GM12875 (cell line): ENCODE measurements at regions not wholly inside any gene's neighbourhood (a gene's known extent, or its start where the extent isn't known, plus 50 kb on each side); places are given as distances from the start of the nearest gene placed in this dataset.

ENCODE experiments used
- H3K4me3 ChIP-seq: one replicate; pipeline ENCODE4 v1.5.1; 2011; ENCODE audit warnings: low read depth, low read length, control low read depth
- TF ChIP-seq, protein P1 (sequence below): IDR thresholded peaks from 2 replicates; pipeline ENCODE4 v1.5.1; 2011; ENCODE audit warnings: low read depth, mild to moderate bottlenecking, control low read depth, inconsistent platforms, low read length, moderate library complexity, borderline replicate concordance; ENCODE audit not compliant: insufficient read depth

DNA sequence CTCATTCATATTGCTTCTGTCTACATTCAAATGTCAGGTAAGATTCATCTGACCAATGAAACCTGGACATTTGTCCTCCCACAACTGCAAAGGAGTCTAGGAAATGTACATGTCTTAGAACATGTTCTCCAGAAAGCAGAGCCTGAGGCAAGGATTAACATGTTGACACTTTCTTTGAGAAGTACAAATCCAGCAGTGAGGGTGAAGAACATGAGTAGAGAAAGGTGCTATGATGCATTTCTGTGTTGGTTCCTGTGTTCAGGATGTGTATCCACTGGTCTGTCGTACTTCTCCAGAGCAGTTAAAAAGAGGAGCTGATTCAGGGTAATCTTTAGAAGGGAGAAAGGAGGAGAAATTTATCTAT lies 146.0 kb upstream of the AGR3 start:
- no peak overlapping the region for H3K4me3 ChIP-seq
- TF ChIP-seq, protein P1, sequence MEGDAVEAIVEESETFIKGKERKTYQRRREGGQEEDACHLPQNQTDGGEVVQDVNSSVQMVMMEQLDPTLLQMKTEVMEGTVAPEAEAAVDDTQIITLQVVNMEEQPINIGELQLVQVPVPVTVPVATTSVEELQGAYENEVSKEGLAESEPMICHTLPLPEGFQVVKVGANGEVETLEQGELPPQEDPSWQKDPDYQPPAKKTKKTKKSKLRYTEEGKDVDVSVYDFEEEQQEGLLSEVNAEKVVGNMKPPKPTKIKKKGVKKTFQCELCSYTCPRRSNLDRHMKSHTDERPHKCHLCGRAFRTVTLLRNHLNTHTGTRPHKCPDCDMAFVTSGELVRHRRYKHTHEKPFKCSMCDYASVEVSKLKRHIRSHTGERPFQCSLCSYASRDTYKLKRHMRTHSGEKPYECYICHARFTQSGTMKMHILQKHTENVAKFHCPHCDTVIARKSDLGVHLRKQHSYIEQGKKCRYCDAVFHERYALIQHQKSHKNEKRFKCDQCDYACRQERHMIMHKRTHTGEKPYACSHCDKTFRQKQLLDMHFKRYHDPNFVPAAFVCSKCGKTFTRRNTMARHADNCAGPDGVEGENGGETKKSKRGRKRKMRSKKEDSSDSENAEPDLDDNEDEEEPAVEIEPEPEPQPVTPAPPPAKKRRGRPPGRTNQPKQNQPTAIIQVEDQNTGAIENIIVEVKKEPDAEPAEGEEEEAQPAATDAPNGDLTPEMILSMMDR, result no peak

DNA sequence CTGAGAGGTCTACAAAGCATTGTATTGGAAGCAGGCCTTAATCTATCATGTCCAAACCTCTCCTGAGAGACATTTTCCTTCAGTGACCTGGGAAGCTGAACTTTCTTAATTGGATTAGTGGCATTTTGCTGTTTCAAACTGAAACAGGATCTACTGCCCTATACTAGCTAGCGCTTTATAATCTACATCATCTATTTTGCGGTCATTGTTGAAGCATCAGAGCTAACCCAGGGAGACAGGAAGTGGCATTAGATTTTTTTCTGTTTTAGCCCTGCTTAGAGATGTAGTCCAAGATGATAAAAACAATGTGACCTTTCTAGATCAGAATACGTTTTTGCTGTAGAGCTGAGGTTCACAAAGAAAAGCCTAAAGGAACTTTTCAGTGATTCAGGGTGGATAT lies 147.4 kb upstream of the AGR3 start:
- TF ChIP-seq, protein P1, result no peak
- no peak overlapping the region for H3K4me3 ChIP-seq

DNA sequence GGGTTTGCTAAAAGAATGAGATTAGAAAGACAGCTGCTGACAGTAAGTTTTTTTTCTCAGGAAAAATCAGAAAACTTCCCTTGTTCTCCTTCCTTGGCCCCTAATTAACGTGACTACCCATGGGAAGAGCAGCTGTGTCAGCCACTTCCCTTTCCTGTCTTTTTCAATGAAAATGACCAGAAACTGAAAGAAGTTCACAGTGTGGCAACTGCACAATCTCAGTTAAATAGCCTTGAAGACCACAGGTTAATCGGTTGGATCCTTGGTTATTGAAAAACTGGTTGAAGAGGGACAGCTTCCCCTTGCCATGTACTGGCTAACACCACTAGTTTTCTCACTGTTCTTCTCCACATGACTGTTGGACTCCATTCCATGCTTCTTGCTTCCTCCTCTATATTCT lies 148.8 kb upstream of the AGR3 start:
- H3K4me3 ChIP-seq, result no peak overlapping the region
- TF ChIP-seq, protein P1, result no peak

DNA sequence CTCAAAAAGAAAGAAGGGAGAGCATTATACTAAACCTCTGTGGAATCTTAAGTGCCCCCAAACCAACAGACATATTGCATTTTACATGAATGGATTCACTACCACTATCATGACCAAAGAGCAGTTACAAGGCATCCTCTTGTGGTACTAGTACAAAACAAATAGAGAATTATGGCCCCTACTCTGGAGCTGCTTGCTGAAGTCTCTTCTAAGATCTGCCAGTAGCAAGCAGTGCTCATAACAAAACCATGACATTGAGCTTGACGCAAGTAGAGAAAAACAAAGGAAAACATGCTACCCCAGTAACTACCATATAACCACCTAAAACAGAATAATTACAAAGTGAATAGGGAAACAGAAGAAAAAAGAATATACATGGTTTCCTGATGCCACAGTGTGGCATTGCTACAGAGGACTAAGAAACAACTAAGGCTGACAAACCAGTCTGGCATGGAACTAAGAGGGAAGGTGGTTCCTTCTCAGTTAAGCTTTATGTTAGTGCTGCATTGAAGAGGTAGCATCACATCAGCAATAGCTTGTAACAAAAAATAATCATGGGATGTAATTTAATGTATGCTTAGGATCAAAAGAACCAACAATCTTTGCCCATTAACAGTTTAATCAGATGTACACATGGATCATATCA lies 150.2 kb upstream of the AGR3 start:
- TF ChIP-seq, protein P1, result no peak
- H3K4me3 ChIP-seq, result no peak overlapping the region

DNA sequence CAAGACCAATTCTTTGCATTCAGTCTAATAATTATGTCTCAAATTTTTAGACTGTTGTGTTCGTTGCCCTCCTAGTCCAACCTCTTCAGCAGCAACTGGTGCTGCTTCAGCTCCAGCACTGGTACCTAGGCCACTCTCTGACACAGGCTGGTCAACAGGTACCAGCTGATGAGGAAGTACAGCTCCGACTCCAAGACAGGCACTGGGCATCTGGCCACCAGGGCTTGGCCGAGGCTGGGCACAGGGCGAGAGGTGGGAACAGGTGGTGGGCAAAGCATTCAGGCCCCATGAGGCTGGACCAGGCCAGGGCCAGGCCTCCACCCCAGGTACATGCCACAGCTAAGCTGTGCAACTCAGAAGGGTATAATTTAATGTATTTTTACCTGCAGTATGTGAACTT lies 151.5 kb upstream of the AGR3 start:
- no peak overlapping the region for H3K4me3 ChIP-seq
- TF ChIP-seq, protein P1, result no peak

DNA sequence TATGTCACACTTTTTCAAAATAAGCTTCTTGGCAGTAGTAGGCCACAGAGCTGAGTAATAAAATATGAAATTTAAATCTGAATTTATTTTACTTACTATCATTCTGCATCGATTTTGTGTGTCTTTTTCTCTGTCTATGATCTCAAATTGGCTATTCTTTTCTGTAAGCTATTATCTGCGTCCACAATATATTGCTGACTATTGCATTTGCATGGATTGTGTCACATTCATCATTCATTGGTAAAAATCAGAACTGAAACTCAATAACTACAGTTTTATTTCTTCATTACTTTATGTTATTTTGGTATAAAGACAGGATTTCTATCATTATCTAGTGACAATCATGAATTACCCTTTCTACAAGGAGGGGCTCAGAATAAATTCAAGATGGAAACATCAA lies 154.8 kb upstream of the AGR3 start:
- H3K4me3 ChIP-seq, result no peak overlapping the region
- TF ChIP-seq, protein P1, result no peak

DNA sequence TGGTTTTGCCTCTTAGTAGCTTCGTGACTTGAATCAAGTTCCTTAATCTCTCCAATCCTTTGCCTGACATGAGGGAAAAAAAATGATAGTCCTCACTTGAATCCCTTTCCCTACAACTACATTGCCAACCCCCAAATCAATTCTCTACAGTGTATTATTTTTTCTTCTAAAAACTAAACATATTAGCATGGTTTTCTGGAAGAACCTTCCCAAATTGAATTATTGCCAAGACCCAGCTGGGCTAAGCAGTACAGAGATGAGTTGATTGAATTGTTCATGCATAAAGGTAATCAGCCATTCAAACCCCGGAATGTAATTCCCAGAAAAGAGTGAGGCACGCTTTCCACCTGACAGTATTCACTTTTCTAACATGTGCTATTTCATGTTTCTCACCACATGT lies 155.6 kb upstream of the AGR3 start:
- TF ChIP-seq, protein P1, result no peak
- no peak overlapping the region for H3K4me3 ChIP-seq
